ENCODE measurements at regions not wholly inside any gene's neighbourhood (a gene's known extent, or its start where the extent isn't known, plus 50 kb on each side); places are given as distances from the start of the nearest gene placed in this dataset.
A peak's percentile ranks its signal among the peaks of the same experiment; 100 is the strongest.

DNA sequence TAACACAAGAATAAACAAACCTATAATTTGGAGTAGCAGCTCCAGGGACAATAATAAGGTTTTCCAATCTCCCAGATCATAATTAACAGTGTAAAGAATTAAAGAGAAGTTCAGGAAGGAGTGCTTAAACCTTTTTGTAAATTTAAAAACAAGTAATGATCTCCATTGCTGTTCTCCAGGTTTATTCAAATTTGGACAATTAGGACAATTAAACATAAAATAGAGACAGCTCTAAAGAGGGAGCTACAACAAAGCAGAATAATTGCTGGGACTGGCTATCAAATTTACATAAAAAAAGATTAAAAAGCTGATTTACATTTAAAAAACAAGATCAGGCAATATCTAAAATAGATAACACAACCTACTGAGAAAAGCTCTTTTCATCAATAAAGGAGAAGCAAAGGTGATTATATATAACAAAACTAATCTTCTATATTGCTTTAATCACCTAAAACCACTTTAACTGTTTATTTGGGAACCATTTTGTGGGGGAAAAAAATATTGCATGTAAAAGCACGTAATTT lies 80.1 kb upstream of the CREB1 start:
- no peak overlapping the region for H3K4me3 Mint-ChIP-seq (ENCODE audit: unreplicated experiment)
- H3K27ac ChIP-seq (ENCODE audit: low read depth, low read length), result no peak overlapping the region
- no peaks in the 10 kb centered on the region for H3K36me3 Mint-ChIP-seq (ENCODE audit: low read depth, unreplicated experiment)
- no peaks in the 10 kb centered on the region for H4K20me1 ChIP-seq (ENCODE audit: insufficient read depth, low read length)
- H2AFZ ChIP-seq (ENCODE audit: low read depth, low read length), result no peak overlapping the region
- no peaks in the 10 kb centered on the region for H3K9me3 ChIP-seq (ENCODE audit: insufficient read depth, low read depth, low read length)
- peaks cover 3% of the 10 kb centered on the region for H3K9me3 Mint-ChIP-seq (ENCODE audit: unreplicated experiment)
- H3K27me3 ChIP-seq (ENCODE audit: insufficient read depth, low read length), result no peaks in the 10 kb centered on the region
- no peak overlapping the region for H3K4me3 ChIP-seq (ENCODE audit: insufficient read depth, low read depth, low read length)
- peaks cover 9% of the 10 kb centered on the region for H3K4me1 Mint-ChIP-seq (ENCODE audit: low read depth, unreplicated experiment)
- FAIRE-seq, result no peak
- H3K27me3 Mint-ChIP-seq (ENCODE audit: low read depth, unreplicated experiment), result no peaks in the 10 kb centered on the region
- no peaks in the 10 kb centered on the region for H3K4me1 ChIP-seq (ENCODE audit: insufficient read depth, low read length)
- no peak overlapping the region for H3K27ac Mint-ChIP-seq (ENCODE audit: unreplicated experiment)
- H3K9ac ChIP-seq (ENCODE audit: low read length), result no peak overlapping the region
- no peak for DNase-seq (ENCODE audit: low read depth)
- TF ChIP-seq, protein P1, sequence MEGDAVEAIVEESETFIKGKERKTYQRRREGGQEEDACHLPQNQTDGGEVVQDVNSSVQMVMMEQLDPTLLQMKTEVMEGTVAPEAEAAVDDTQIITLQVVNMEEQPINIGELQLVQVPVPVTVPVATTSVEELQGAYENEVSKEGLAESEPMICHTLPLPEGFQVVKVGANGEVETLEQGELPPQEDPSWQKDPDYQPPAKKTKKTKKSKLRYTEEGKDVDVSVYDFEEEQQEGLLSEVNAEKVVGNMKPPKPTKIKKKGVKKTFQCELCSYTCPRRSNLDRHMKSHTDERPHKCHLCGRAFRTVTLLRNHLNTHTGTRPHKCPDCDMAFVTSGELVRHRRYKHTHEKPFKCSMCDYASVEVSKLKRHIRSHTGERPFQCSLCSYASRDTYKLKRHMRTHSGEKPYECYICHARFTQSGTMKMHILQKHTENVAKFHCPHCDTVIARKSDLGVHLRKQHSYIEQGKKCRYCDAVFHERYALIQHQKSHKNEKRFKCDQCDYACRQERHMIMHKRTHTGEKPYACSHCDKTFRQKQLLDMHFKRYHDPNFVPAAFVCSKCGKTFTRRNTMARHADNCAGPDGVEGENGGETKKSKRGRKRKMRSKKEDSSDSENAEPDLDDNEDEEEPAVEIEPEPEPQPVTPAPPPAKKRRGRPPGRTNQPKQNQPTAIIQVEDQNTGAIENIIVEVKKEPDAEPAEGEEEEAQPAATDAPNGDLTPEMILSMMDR (IDR thresholded peaks at IDR 0.05; ENCODE audit: insufficient read depth, low read depth, low read length), result no peak
- H3K36me3 ChIP-seq (ENCODE audit: insufficient read depth, low read length), result no peaks in the 10 kb centered on the region
- no peaks in the 10 kb centered on the region for H3K79me2 ChIP-seq (ENCODE audit: insufficient read depth, low read length)
- no peak overlapping the region for H3K4me2 ChIP-seq (ENCODE audit: low read length)

DNA sequence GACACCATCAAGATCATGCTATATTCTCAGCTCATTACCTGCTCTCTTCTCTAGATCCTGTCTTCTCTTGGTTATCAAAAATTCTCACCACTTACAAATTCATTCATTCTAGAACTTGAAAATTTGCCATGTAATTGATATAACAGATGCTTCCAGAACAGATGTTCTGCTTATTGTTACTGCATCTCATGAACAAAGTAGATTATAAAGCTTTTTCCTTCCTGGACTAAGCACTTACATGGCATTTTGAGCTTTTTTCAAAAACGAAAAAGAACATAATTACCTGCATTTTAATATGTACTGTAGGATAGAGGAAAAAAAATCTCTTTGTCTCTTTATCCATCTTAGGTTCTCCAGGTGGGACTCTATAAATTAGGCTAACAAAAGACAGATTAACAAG lies 79.6 kb upstream of the CREB1 start:
- no peak overlapping the region for H3K4me2 ChIP-seq (ENCODE audit: low read length)
- no peak overlapping the region for H2AFZ ChIP-seq (ENCODE audit: low read depth, low read length)
- no peaks in the 10 kb centered on the region for H3K36me3 Mint-ChIP-seq (ENCODE audit: low read depth, unreplicated experiment)
- no peaks in the 10 kb centered on the region for H4K20me1 ChIP-seq (ENCODE audit: insufficient read depth, low read length)
- no peak overlapping the region for H3K4me3 Mint-ChIP-seq (ENCODE audit: unreplicated experiment)
- H3K9me3 ChIP-seq (ENCODE audit: insufficient read depth, low read depth, low read length), result no peaks in the 10 kb centered on the region
- DNase-seq (ENCODE audit: low read depth) (no peak), FAIRE-seq (peak; percentile 49)
- H3K4me3 ChIP-seq (ENCODE audit: insufficient read depth, low read depth, low read length), result no peak overlapping the region
- H3K27ac Mint-ChIP-seq (ENCODE audit: unreplicated experiment), result no peak overlapping the region
- H3K36me3 ChIP-seq (ENCODE audit: insufficient read depth, low read length), result no peaks in the 10 kb centered on the region
- H3K27me3 Mint-ChIP-seq (ENCODE audit: low read depth, unreplicated experiment), result no peaks in the 10 kb centered on the region
- TF ChIP-seq, protein P1 (IDR thresholded peaks at IDR 0.05; ENCODE audit: insufficient read depth, low read depth, low read length), result no peak
- no peak for TF ChIP-seq EZH2 (IDR thresholded peaks at IDR 0.05; ENCODE audit: insufficient read depth, low read length)
- H3K27ac ChIP-seq (ENCODE audit: low read depth, low read length), result no peak overlapping the region
- no peak overlapping the region for H3K9ac ChIP-seq (ENCODE audit: low read length)
- peaks cover 9% of the 10 kb centered on the region for H3K4me1 Mint-ChIP-seq (ENCODE audit: low read depth, unreplicated experiment)
- no peaks in the 10 kb centered on the region for H3K27me3 ChIP-seq (ENCODE audit: insufficient read depth, low read length)
- no peaks in the 10 kb centered on the region for H3K4me1 ChIP-seq (ENCODE audit: insufficient read depth, low read length)
- peaks cover 3% of the 10 kb centered on the region for H3K9me3 Mint-ChIP-seq (ENCODE audit: unreplicated experiment)
- H3K79me2 ChIP-seq (ENCODE audit: insufficient read depth, low read length), result no peaks in the 10 kb centered on the region

DNA sequence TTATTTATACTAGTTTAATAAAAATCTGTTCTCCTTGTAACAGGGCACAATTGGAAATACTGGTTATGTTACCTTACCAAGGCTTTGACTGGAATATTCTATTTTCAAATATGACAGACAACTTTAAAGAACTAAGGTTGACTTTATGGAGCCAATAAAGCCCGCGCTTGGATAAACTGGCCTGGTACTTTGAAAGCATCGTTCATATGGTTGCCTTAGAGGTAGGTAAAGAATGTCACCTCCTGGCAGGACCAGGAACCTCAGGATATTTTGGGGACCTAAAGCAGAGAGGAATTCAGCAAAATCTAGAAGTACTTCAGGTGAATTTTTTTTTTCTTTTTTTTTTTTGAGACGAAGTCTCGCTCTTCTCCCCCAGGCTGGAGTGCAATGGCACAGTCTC lies 71.2 kb upstream of the CREB1 start:
- FAIRE-seq (no peak), DNase-seq (ENCODE audit: low read depth) (no peak)
- no peaks in the 10 kb centered on the region for H3K9me3 Mint-ChIP-seq (ENCODE audit: unreplicated experiment)
- H3K27ac Mint-ChIP-seq (ENCODE audit: unreplicated experiment), result no peak overlapping the region
- TF ChIP-seq EZH2 (IDR thresholded peaks at IDR 0.05; ENCODE audit: insufficient read depth, low read length), result no peak
- TF ChIP-seq, protein P1 (IDR thresholded peaks at IDR 0.05; ENCODE audit: insufficient read depth, low read depth, low read length), result no peak
- Histone ChIP-seq H3K9ac (ENCODE audit: low read length) (no peak overlapping the region), H3K36me3 (ENCODE audit: insufficient read depth, low read length) (no peaks in the 10 kb centered on the region), H4K20me1 (ENCODE audit: insufficient read depth, low read length) (no peaks in the 10 kb centered on the region), H3K9me3 (ENCODE audit: insufficient read depth, low read depth, low read length) (no peaks in the 10 kb centered on the region), H3K4me3 (ENCODE audit: insufficient read depth, low read depth, low read length) (no peak overlapping the region), H3K27ac (ENCODE audit: low read depth, low read length) (no peak overlapping the region), H3K4me1 (ENCODE audit: insufficient read depth, low read length) (no peaks in the 10 kb centered on the region), H3K79me2 (ENCODE audit: insufficient read depth, low read length) (no peaks in the 10 kb centered on the region), H3K27me3 (ENCODE audit: insufficient read depth, low read length) (no peaks in the 10 kb centered on the region), H2AFZ (ENCODE audit: low read depth, low read length) (no peak overlapping the region), H3K4me2 (ENCODE audit: low read length) (no peak overlapping the region)
- no peaks in the 10 kb centered on the region for H3K27me3 Mint-ChIP-seq (ENCODE audit: low read depth, unreplicated experiment)
- H3K36me3 Mint-ChIP-seq (ENCODE audit: low read depth, unreplicated experiment), result no peaks in the 10 kb centered on the region
- no peak overlapping the region for H3K4me3 Mint-ChIP-seq (ENCODE audit: unreplicated experiment)
- H3K4me1 Mint-ChIP-seq (ENCODE audit: low read depth, unreplicated experiment), result peaks cover 4% of the 10 kb centered on the region
